GM21526 (cell line): ENCODE measurements at regions not wholly inside any gene's neighbourhood (a gene's known extent, or its start where the extent isn't known, plus 50 kb on each side); places are given as distances from the start of the nearest gene placed in this dataset.

Experiments
- ATAC-seq: cut with Tn5 transposase; IDR thresholded peaks from one replicate; pipeline ENCODE4 v1.9.1; 2021; ENCODE audit warnings: moderate library complexity; ENCODE audit not compliant: unreplicated experiment, low FRiP score

DNA sequence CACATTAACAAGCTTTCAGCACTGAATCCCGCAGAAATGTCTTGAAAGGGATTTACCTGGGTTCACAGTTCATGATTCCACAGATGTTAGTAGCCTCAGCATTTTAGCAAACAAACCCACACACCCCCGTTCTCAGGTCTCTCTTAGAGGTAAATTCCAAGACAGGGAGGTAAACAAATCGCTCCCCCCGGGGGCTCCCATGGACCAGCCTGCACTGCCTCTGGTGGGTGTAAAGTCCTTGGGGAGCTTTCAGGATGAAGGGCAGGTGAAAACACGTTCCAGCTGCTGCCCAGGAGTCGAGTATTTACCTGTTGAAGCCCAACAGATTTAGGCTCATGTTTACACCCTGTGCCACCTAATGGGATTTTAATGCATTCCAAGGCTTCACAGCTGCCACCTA lies 187.0 kb upstream of the FOXQ1 start:
- ATAC-seq = no peak

DNA sequence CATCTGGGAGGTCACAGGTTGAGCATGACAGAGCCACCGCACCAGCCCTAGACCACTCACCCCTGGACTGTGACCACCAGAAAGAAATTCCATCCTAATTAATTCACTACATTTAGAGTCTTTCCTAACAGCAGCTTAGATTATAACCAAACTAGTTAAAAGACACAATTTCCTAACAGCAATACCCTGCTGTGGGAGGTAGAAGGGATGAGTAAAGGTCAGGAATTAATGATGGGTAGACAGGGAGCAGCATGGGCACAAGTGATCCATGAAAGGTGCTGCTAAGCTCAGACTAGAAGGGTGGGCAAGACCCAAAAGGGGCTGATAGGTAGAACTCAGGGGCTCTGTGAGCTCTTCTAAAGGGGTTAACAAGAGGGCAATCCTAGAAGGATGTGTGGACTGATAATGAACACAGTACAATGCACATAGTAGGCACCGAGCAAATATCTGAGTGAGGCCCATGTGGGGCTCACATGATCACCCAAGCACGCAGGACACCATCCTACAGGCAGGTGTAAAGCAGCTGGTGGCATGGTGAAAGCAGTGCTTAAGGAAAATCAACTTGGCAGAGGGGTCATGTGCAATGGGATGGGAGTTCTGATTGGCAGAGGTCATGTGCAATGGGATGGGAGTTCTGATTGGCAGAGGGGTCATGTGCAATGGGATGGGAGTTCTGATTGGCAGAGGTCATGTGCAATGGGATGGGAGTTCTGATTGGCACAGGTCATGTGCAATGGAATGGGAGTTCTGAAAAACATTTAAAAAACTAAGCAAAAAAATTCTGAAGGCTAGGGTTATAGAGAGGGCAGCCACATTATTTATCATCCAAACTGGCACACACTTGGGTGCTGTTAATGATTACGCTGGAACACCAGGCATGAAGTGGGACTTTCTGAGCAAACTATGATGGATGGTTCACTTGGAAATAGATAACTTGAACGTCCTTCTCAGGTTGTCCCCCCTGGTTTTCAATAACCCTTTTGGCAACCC lies 188.2 kb upstream of the FOXQ1 start:
- ATAC-seq = no peak

DNA sequence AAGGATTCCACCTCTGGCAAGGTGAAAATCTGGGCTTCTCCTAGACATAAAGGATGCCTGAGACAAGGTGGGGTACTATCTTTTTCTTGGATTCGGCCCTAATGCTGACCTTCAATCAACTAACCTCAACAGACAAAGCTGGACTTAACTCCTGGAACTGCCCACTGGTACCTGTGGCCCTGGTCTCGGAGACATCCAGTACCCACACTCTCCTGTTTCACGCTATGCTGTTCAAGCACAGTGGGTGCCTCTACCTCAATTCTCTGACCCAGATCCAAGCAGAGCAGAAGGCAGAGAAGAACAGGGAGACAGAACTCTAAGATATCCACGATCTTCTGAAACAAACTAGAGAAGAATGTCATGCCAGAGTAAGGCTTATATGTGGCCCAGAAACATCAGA lies 189.8 kb upstream of the FOXQ1 start:
- ATAC-seq = no peak

DNA sequence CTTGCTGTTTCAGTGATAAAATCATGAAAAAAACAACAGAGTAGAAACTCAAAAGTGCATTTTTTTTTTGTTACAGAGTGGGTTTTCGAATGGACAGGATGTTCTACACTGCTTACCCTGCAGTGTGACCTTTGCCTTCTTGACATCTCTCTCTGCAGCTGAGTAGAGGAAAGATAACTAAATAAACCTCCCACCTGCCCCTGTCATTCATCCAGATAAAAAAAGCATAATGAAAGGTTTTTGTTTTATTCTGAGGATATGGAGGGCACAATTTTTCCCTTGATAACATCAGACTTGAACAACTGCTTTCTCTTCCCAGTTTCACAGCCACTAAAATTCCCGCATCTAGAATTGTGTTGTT lies 193.6 kb upstream of the FOXQ1 start:
- ATAC-seq = no peak

DNA sequence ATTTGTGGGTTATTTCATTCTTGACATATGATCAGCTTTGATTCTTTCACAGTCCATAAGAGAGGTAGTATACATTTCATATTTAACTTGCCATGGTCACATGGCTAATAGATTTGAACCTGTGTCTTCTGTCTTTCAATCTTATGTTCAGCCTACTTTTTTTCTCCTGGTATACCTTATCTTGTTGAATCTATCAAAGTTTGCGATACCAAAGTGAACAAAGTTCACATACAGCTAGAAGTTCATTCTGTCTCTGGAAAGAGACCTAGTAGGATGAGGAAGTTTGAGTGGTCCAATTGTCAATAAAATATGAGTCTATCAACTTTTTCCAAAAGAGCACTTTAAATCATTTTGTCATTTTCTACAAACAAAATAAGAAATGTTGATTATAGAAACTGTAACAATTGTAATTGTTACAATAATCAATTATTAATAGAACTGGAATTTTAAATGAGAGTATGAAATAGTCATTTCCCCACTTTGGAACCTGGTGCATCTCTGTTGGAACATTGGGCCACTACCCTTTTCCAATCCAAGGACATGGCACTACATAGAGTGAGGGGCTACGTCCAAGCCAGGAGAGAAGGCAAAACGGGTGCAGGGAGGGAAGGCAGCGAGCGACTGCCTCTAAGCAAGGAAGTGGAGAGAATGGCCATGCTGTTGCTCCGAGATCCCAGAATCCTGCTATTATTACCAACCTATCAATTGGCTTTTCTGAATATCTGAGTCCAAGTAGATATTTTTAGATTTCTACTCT lies 194.2 kb upstream of the FOXQ1 start:
- no peak for ATAC-seq

DNA sequence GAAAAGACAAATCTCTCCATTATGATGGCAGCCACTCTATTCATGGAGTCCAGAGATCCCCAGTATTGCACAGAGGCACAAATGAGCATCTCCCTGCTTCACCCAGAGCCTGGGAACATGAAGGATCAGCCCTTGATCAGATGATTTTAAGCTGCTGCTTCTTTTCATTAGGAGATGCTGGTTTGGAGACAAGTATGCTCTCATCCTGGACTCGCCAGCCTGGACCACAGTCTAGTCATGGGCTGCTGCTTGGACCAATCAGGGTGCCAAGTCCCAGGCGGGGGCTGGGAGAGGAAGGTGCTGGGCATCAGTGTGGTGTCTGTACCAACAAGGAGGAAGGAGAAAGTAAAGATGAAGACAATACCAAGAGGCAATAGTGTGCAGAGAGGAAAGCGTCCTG lies 195.7 kb upstream of the FOXQ1 start:
- ATAC-seq = no peak

DNA sequence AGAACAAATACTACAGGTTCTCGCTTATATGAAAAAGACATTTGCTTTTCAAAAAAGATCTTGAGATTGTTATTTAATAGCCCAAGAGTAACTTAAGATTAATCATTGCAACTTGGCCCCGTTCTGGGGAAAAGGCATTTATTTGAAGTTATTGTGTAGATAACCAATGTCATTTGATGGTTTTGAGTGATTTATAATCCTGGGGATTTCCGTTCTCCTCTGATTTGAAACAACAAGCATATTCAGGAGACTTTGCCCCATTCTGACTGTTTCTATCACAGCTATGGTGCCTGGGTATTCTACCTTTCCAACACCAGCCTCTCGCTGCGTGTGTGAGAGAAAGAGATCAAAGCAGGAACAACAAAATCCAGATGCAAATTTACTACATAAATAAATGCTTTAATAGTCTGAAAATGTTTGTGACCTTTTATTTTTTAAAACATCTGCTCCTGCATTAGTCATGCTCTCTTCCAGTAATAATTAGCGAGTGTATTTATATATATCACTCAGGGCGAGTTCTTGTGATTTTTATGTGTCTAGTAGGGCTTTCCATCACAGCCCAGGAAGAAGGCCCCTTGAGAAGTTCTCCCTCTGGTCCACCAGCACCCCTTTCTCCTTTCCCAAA lies 197.9 kb upstream of the FOXQ1 start:
- no peak for ATAC-seq

DNA sequence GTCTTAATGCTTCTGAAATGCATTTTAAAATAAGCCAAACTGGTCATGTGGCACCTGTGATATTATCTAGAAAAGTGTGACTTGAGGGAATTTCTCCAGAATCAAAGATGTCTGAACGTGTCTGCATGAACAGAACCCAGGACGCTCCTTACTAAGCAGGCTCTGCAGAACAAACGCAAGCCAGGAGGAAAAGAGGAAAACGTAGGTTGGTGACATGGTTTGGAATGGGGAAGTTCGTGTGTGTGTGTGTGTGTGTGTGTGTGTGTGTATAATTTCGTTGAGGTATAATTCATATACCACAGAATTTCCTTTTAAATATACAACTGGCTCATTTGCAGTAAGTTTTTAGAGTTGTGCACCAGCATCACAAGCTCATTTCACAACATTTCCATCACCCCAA lies 200.5 kb upstream of the FOXQ1 start:
- no peak for ATAC-seq

DNA sequence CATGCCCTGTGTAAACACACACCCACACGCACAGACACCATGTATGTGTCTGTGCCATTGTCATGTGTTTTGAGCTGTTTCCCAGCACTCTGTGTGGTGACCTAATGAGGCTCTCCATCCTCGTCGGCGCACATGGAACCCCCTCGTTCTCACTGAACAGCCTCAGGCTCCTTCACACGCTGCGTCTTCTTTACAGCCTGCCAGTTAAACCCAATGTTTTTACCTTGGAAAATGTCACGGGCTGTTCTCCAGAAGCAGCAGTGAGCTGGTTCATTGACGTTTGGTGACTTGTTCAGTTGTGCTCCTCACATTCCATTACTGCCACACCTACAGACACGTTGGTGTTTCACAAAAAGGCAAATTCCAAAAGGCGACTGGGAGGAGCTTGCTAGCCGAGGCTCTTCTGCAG lies 201.0 kb upstream of the FOXQ1 start:
- no peak for ATAC-seq

DNA sequence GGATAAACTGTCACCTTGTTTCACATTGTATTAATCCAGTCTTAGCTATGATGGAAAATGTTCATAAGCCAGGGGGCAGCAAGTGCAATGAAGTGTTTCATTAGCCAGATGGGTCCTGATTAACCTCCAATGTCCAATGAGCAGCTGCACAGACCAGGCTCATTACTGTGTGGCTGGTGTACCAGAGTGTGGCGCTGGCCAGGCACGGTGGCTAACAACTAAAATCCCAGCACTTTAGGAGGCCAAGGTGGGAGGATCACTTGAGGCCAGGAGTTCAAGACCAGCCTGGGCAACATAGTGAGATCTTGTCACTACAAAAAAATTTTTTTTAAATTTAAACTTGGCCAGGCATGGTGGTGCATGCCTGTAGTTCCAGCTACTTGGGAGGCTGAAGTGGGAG lies 201.7 kb upstream of the FOXQ1 start:
- no peak for ATAC-seq

DNA sequence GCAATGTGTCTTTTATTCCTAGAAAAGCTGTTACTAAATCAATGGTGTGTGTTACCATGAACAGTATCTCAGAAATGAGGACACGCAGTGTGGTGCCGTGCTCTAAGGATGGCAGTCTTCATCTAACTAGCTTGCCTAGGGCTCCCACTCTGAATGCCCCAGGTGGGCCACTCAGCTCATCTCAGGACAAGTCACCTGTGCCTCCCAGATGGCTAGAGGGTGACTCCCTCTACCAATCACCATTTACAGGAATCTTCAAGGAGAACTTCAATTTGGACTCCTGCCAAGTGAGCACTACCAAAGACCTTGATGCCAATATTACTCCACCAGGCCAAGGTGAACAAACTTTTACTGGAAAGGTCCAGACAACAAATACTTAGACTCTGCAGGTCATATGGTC lies 202.8 kb upstream of the FOXQ1 start:
- ATAC-seq = no peak

DNA sequence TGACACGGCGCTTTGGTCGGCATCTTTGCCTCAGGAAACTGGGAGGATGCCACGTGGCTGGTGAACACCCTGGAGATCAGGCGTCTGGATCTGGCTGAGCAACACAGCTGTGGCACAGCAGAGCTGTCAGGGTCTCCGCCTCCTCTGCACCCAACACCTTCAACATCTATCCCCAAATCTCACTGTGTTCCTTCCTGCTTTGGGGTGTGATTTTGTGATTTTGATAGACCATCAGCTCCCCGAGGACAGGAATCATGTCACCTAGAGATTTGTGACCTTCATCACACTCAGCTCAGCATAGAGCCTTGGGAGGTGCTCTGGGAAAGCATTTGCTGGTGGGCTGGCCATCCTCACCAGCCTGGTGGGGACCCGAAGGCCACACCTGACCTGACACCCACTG lies 203.7 kb upstream of the FOXQ1 start:
- no peak for ATAC-seq

DNA sequence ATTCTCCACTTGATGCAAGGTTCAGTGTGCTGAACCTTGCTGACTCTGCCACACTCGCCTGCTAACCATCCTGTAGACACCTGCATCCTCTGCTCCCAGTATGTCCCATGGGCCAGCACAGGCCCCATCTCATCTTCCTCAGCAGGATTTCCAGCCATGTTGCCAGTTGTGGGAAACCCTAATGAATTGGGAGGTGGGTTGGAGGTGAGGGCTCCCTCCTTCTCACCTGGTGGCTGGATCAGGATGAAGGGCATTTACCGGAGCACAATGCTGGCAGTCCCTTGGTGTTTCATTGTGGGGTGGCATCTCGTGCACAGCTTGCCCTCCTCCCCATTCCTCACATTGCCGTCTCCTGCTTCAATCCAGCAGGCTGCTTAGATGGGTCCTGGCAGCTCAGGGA lies 204.3 kb upstream of the FOXQ1 start:
- ATAC-seq = no peak

DNA sequence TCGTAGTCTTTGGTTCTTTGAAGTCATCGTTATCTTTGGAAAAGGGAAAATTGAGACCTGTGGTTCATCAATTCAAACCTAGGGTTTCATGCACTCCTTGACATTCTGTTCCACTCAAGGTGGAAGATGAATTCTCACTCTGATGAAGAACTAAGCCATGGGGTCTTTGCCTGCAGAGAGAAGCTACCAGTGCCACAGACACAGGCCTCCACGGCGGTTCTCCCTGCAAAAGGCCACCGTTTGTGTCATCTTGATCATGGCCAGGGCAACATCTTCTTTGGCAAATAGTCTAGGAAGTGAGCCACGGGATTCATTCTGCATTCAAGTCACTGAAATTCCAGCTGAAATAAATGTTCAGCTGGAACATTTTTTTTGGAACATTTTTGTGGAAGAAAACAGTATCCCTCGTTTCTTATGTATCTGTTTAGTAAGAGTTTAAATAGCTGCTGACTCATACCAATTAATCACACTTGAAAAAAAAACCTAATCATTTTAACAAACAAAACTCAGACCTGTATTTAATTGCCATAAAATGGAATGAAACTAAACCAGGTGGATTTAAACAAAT lies 206.0 kb upstream of the FOXQ1 start:
- ATAC-seq = no peak

DNA sequence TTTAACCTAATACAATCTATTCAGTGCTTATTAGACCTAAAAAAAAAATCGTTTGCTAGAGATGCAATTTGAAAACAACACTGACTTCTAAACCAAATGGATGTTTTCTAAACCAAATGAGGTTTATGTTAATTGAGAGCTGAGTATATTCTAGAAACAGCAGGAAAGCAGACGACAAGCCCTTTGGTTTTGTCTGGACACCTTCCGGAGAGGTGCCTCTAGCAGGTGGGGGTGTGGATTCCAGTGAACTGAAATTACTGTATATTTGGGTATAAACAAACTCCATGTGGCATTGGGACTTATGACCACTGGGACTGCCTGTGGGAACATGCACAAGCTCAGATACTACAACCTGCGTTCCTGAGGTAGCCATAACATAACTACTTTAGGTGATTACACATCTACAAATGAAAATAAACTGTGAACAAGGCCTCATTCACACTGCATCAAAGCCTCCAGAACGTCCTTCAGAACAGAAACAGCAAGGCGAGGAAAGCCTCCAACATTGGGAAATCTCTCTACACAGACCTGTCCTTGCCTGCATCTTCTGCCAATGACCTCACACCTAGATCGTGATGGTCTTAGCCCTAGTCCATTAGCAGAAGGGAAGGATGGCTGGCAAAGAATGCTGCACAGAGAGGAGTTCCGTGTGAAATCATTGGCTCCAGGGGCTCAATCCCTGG lies 206.8 kb upstream of the FOXQ1 start:
- no peak for ATAC-seq

DNA sequence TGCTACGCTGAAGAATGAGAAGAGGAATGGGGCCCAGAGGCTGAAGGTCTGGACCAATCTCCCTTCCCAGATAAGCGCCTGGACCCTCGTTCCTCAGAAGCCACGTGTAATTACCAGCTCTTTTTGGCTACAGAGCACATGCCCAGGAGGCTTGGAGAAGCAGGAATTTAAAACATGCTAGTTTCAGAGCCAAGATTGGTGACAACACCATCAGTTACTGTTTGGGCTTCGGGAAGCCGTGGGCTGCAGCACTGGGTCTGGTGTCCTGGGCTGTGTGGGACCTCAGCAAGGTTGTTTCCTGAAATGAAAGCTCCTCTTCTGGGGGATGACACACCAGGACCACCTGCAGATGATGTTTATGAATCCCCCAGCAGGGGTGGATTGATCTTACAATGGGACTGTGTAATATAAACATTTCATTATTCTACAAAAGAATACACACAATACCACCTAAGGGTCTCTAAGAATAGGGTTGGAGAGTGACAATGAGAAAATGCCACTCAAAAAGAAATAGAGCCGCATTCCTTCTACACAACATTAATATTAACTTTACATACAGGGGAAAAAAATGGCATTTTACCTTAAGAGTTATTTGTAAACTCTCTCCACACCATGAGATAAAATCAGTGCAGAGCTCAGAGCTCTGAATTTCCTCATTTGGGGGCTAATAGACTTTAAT lies 207.8 kb upstream of the FOXQ1 start:
- no peak for ATAC-seq

DNA sequence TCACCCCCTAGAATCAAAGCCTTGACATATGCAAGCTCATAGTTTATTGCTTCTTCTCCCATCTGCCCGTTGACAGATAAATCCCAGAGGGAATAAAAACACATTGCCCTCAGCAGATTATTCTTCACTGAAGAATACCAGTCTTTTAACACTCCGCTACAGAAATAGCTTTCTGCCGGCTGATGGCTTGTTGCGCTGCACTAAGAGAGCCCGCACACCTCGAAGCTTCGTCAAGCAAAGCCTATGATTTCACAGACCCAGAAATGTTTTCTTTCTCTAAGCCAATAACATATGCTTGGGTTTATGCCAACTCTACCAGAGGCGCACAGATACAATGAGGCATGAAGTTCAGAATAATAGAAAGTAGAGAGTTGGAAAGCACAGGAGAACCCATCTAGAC lies 208.9 kb upstream of the FOXQ1 start:
- no peak for ATAC-seq

DNA sequence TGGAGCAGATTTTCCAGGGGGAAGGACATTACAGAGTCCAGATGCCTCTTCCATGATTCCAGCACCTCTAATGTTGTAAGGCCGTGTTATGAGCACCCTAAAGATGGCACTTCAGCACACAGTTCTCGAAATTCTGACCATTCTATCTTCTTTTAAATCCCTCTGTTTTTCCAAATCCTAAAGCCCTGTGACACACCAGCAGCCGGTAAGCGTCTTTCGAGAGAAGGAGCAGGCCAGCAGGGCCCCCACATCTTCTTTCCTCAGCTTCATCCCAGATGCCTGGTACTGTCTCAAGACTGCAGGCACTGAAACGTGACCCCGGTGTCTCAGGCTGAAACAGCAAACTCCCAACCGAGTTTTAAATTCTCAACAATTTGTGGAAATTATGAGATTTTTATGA lies 211.6 kb upstream of the FOXQ1 start:
- no peak for ATAC-seq

DNA sequence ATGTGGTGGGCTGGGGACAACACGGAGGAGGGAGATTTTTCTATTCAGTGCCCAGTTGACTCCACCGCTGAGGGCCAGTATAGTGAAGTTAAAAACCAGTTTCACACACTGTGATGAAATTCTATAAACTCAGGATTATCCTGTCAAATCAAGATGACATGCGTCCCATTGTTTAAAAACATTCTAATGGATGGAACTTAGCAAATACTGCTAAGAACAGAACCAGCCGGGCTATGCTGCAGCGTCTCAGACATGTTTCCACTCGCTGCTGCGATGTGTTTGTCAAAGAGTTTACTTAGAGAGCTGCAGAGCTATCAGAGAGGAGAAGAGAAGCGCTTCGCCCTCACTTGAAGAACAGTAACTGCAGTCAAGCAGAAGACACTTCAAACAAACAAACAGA lies 212.6 kb upstream of the FOXQ1 start:
- ATAC-seq = no peak
